GM12891 (cell line): ENCODE measurements at regions not wholly inside any gene's neighbourhood (a gene's known extent, or its start where the extent isn't known, plus 50 kb on each side); places are given as distances from the start of the nearest gene placed in this dataset.

Experiments used
- PAX5 ChIP-seq: IDR thresholded peaks from 2 replicates; pipeline ENCODE4 v1.6.1; 2011; ENCODE audit warnings: low read length, moderate library complexity, mild to moderate bottlenecking; ENCODE audit not compliant: insufficient read depth, severe bottlenecking
- POLR2A ChIP-seq: IDR thresholded peaks from 2 replicates; pipeline ENCODE4 v1.6.1; 2011; ENCODE audit warnings: low read depth, low read length, control low read depth
- POLR2AphosphoS5 ChIP-seq: IDR thresholded peaks from 2 replicates; pipeline ENCODE4 v1.6.1; 2011; ENCODE audit warnings: low read depth, low read length, control low read depth
- POU2F2 ChIP-seq: IDR thresholded peaks from 2 replicates; pipeline ENCODE4 v1.6.1; 2011; ENCODE audit warnings: low read depth, mild to moderate bottlenecking, control low read depth, low read length, moderate library complexity
- SPI1 ChIP-seq: IDR thresholded peaks from 2 replicates; pipeline ENCODE4 v1.6.1; 2011; ENCODE audit warnings: low read depth, low read length, control low read depth
- TAF1 ChIP-seq: IDR thresholded peaks from 2 replicates; pipeline ENCODE4 v1.6.1; 2011; ENCODE audit warnings: low read depth, low read length, control low read depth

- TF ChIP-seq POLR2A (no peak), POLR2AphosphoS5 (no peak), TAF1 (no peak), SPI1 (no peak), POU2F2 (no peak), PAX5 (no peak)
Measured at GRCh38 chr1:200346700-200347099, 63.1 kb downstream of the ZNF281 start.
